ENCODE measurements at regions not wholly inside any gene's neighbourhood (a gene's known extent, or its start where the extent isn't known, plus 50 kb on each side); places are given as distances from the start of the nearest gene placed in this dataset.

DNA sequence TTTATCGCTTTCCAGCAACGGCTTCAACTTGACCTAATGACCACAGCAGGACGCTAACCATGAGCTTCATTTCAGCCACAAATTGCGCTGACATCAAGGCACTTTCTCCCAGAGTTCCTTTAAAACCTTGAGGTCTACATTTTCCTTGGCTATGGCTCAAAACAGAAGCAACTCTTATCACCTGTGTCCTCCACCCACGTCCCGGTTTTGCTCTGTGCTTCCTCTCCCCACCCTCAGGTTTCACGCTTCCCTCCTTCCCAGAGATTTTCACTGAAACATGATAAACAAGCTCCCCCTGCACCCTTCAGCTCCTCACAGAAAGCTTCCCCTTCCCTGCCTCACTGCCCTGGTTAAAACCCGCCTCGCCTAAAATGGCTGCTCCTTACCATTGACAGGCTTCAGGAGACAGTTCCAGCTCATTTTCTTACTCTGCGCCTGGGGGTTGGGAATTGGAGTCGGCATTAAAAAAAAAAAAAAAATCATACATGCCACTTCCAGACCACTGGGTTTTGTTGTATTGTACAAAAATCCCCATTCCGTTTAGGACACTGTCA lies 229.5 kb downstream of the UBE3D start:
- no peak for DNase-seq

DNA sequence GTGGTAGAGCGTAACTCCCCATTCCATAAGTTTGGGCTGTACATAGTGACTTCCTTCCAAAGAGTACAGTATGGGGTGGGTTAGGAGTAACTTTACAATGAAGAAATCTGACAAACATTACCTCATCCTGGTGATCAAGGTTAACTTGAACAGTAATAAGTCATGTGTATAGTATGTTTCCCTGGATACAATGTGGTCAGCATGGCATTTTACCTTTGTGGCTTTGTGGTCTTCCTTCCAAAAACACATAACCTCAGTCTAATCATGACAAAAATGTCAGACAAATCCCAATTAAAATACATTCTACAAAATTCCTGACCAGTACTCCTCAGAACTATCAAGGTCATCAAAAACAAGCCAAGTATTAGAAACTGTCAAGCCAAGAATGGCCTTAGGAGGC lies 225.1 kb downstream of the UBE3D start:
- DNase-seq = no peak

DNA sequence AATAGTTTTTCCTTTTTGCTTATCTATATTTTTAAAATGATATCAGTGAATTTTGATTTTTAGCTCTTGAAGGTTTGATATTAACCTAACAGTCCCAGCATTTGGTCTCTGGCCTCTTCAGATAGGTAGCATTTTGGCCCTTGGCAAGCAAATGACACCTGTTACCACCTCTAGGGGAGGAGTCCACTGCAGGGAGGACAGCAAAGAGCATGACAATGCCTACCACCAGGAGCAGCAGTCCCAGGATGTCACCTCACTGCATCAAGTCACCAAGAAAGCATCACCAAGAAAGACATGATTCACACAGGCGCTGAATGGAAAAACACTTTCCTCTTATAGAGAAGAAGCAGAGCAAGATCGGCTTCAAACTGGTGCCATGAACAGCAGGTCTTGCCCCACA lies 224.3 kb downstream of the UBE3D start:
- DNase-seq = no peak
